ENCODE measurements at regions not wholly inside any gene's neighbourhood (a gene's known extent, or its start where the extent isn't known, plus 50 kb on each side); places are given as distances from the start of the nearest gene placed in this dataset.

DNA sequence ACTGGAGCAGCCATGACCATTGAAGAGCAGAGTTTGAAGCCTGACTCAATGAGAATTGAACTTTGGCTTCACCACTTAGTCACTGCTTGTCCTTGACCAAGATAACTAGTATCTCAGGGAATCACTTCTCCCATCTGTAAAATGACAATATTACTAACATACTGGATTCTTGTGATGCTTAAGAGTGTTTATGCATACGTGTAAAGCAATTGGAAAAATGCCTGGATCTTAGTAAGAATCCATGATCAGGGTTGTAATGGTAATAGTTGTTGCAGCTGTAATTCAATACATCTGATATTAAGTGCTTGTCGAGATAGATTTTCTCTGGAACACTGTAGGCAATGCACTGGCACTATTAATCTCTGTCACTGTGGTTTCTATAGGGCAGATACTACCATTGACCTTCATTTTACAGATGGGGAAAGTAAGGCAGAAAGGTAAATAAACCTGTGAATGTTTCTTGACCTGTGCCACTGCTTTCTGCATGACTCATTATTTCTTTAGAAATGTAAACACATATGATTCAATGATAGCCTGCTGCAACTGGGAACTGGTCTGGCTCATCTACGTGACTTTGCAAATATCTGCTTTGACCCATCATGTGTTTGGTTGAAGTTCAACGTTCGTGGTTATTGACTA lies 662.5 kb downstream of the PLA2G4A start:
- Histone ChIP-seq H3K27ac (ENCODE audit: low read depth in 2 of 2, low read length in 1 of 2) (no peak overlapping the region), H3K36me3 (ENCODE audit: control insufficient read depth in 2 of 2, insufficient read depth in 2 of 2, low read length in 1 of 2) (no peaks in the 10 kb centered on the region), H3K27me3 (ENCODE audit: control insufficient read depth in 1 of 2, insufficient read depth in 2 of 2, low read length in 2 of 2) (no peaks in the 10 kb centered on the region), H3K4me1 (ENCODE audit: control insufficient read depth in 2 of 2, insufficient read depth in 2 of 2, low read length in 1 of 2) (no peaks in the 10 kb centered on the region), H3K4me3 (ENCODE audit: low read depth in 1 of 2, low read length in 2 of 2) (no peak overlapping the region), H3K9me3 (ENCODE audit: control insufficient read depth in 2 of 2, insufficient read depth in 1 of 2, low read depth in 1 of 2, low read length in 1 of 2) (no peaks in the 10 kb centered on the region)
- 29 to 31% methylated on average over 5 of the region's 5 CpGs for WGBS, 2 donors

DNA sequence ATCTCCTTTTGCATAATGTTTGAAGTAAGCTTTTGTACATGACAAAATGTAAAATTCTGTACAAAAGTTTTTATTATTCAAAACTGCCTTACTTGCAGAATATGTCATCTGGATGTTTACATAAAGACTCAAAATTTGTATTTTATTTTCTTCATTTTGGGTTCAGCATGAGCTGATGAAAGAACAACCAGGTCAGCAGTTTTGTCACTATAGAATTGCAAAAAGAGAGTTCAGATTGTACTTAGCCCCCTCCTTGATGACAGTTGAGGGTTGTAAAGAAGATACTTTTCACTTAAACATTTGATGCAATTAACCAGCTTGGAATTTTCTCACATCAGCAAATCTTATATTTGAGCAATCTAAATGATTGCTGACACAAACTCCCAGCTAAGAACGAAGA lies 669.3 kb downstream of the PLA2G4A start:
- H3K4me3 ChIP-seq (ENCODE audit: low read depth in 1 of 2, low read length in 2 of 2) = no peak overlapping the region
- no peaks in the 10 kb centered on the region for H3K4me1 ChIP-seq (ENCODE audit: control insufficient read depth in 2 of 2, insufficient read depth in 2 of 2, low read length in 1 of 2)
- H3K36me3 ChIP-seq (ENCODE audit: control insufficient read depth in 2 of 2, insufficient read depth in 2 of 2, low read length in 1 of 2) = no peaks in the 10 kb centered on the region
- no peaks in the 10 kb centered on the region for H3K9me3 ChIP-seq (ENCODE audit: control insufficient read depth in 2 of 2, insufficient read depth in 1 of 2, low read depth in 1 of 2, low read length in 1 of 2)
- no peak overlapping the region for H3K27ac ChIP-seq (ENCODE audit: low read depth in 2 of 2, low read length in 1 of 2)
- no peaks in the 10 kb centered on the region for H3K27me3 ChIP-seq (ENCODE audit: control insufficient read depth in 1 of 2, insufficient read depth in 2 of 2, low read length in 2 of 2)
- WGBS, 2 donors = 51 to 53% methylated on average over 1 of the region's 1 CpG

DNA sequence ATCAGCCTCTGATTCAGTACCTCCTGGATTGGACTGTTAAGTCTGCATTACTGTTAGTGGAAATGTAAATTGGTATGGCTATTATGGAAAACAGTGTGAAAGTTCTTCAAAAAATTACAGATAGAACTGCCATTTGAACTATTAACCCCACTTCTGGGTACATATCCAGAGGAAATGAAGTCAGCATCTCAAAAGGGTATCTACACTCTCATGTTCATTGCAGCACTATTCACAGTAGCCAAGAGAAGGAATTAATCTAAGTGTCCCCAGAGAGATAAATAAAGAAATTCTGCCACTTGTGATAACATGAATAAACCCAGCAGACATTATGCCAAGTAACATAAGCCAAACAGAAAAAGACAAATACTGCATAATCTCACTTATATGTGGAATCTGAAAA lies 676.0 kb downstream of the PLA2G4A start:
- Histone ChIP-seq H3K9me3 (ENCODE audit: control insufficient read depth in 2 of 2, insufficient read depth in 1 of 2, low read depth in 1 of 2, low read length in 1 of 2) (no peaks in the 10 kb centered on the region), H3K4me1 (ENCODE audit: control insufficient read depth in 2 of 2, insufficient read depth in 2 of 2, low read length in 1 of 2) (no peaks in the 10 kb centered on the region), H3K27ac (ENCODE audit: low read depth in 2 of 2, low read length in 1 of 2) (no peak overlapping the region), H3K36me3 (ENCODE audit: control insufficient read depth in 2 of 2, insufficient read depth in 2 of 2, low read length in 1 of 2) (no peaks in the 10 kb centered on the region), H3K4me3 (ENCODE audit: low read depth in 1 of 2, low read length in 2 of 2) (no peak overlapping the region), H3K27me3 (ENCODE audit: control insufficient read depth in 1 of 2, insufficient read depth in 2 of 2, low read length in 2 of 2) (no peaks in the 10 kb centered on the region)

DNA sequence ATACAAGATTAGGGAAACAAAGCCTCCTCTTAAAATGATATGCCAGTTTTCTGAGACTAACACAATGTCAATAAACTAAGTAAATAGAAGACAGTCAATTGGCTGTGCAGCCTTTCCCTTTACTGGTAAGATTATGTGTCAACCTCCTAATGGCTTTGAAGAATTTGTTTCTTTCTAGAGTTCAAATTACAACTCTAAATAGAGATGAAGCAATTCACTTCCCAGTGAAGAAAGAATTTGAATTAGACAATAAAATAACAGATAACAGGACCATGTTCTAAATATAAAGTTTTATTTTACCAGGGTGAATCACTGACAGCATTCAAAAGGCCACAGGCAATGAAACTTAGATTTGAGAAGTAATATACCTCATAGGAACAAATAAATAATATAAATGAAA lies 680.3 kb downstream of the PLA2G4A start:
- Histone ChIP-seq H3K36me3 (ENCODE audit: control insufficient read depth in 2 of 2, insufficient read depth in 2 of 2, low read length in 1 of 2) (no peaks in the 10 kb centered on the region), H3K4me1 (ENCODE audit: control insufficient read depth in 2 of 2, insufficient read depth in 2 of 2, low read length in 1 of 2) (no peaks in the 10 kb centered on the region), H3K27me3 (ENCODE audit: control insufficient read depth in 1 of 2, insufficient read depth in 2 of 2, low read length in 2 of 2) (no peaks in the 10 kb centered on the region), H3K27ac (ENCODE audit: low read depth in 2 of 2, low read length in 1 of 2) (no peak overlapping the region), H3K9me3 (ENCODE audit: control insufficient read depth in 2 of 2, insufficient read depth in 1 of 2, low read depth in 1 of 2, low read length in 1 of 2) (no peaks in the 10 kb centered on the region), H3K4me3 (ENCODE audit: low read depth in 1 of 2, low read length in 2 of 2) (no peak overlapping the region)

DNA sequence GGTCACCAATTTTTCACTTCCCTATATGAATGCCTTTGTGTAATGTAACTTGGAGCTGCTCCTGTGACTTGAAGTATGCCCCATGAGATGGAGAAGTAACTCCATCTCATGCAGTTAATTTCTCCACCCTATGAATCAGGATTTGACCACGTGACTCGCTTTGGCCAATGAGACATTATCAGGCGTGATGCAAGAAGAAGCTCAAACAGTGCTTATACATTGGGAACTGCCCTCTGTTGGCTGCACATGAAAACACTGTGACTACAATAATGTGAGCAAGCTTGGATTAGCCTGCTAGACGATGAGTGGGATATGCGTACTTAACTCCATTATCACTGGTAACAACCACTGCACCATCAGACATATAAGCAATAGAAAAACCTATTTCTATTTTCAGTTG lies 684.4 kb downstream of the PLA2G4A start:
- H3K27me3 ChIP-seq (ENCODE audit: control insufficient read depth in 1 of 2, insufficient read depth in 2 of 2, low read length in 2 of 2) = no peaks in the 10 kb centered on the region

DNA sequence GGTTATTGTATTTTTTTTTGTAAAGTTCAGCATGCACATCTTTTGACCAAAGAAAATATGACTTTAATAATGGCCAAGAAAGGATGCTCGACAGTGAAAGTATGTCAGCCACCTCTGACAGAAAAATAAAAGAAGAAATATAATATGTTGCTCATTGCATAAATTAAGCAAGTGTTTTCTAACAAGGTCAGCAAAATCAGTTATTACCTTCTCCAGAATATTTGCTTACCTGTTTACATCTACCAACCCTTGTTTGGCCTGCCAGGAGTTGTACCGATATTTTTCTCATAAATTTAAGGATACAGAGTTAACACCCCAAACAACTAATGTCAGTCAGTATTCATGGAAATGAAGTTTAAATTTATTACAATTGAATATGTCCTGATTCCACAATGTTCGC lies 685.4 kb downstream of the PLA2G4A start:
- Histone ChIP-seq H3K4me3 (ENCODE audit: low read depth in 1 of 2, low read length in 2 of 2) (no peak overlapping the region), H3K9me3 (ENCODE audit: control insufficient read depth in 2 of 2, insufficient read depth in 1 of 2, low read depth in 1 of 2, low read length in 1 of 2) (no peaks in the 10 kb centered on the region), H3K4me1 (ENCODE audit: control insufficient read depth in 2 of 2, insufficient read depth in 2 of 2, low read length in 1 of 2) (no peaks in the 10 kb centered on the region), H3K36me3 (ENCODE audit: control insufficient read depth in 2 of 2, insufficient read depth in 2 of 2, low read length in 1 of 2) (no peaks in the 10 kb centered on the region), H3K27ac (ENCODE audit: low read depth in 2 of 2, low read length in 1 of 2) (no peak overlapping the region), H3K27me3 (ENCODE audit: control insufficient read depth in 1 of 2, insufficient read depth in 2 of 2, low read length in 2 of 2) (no peaks in the 10 kb centered on the region)
- 93 to 94% methylated on average over 3 of the region's 3 CpGs for WGBS, 2 donors

More for the DNA sequence above, 684.4 kb downstream of the PLA2G4A start:
- Histone ChIP-seq H3K4me1 (ENCODE audit: control insufficient read depth in 2 of 2, insufficient read depth in 2 of 2, low read length in 1 of 2) (no peaks in the 10 kb centered on the region), H3K9me3 (ENCODE audit: control insufficient read depth in 2 of 2, insufficient read depth in 1 of 2, low read depth in 1 of 2, low read length in 1 of 2) (no peaks in the 10 kb centered on the region), H3K36me3 (ENCODE audit: control insufficient read depth in 2 of 2, insufficient read depth in 2 of 2, low read length in 1 of 2) (no peaks in the 10 kb centered on the region), H3K4me3 (ENCODE audit: low read depth in 1 of 2, low read length in 2 of 2) (no peak overlapping the region), H3K27ac (ENCODE audit: low read depth in 2 of 2, low read length in 1 of 2) (no peak overlapping the region)
- 84 to 93% methylated on average over 5 of the region's 5 CpGs for WGBS, 2 donors

DNA sequence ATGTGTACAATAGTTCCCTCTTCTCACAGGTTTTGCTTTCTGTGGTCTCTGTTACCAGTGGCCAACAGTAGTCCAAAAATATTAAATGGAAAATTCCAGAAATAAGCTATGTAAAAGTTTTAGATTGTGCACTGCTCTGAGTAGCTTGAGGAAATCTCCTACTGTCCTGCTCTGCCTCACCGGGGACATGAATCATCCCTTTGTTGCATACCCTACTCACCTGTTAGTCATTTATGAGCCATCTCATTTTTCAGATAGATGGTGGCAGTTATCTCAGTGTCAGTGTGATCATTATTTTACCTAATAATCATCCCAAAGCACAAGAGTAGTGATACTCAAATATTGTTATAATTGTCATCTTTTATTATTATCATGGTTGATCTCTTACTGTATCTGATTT lies 688.1 kb downstream of the PLA2G4A start:
- Histone ChIP-seq H3K27ac (ENCODE audit: low read depth in 2 of 2, low read length in 1 of 2) (no peak overlapping the region), H3K4me1 (ENCODE audit: control insufficient read depth in 2 of 2, insufficient read depth in 2 of 2, low read length in 1 of 2) (no peaks in the 10 kb centered on the region), H3K9me3 (ENCODE audit: control insufficient read depth in 2 of 2, insufficient read depth in 1 of 2, low read depth in 1 of 2, low read length in 1 of 2) (no peaks in the 10 kb centered on the region), H3K36me3 (ENCODE audit: control insufficient read depth in 2 of 2, insufficient read depth in 2 of 2, low read length in 1 of 2) (no peaks in the 10 kb centered on the region), H3K4me3 (ENCODE audit: low read depth in 1 of 2, low read length in 2 of 2) (no peak overlapping the region), H3K27me3 (ENCODE audit: control insufficient read depth in 1 of 2, insufficient read depth in 2 of 2, low read length in 2 of 2) (no peaks in the 10 kb centered on the region)
- 58 to 60% methylated on average over 1 of the region's 1 CpG for WGBS, 2 donors

DNA sequence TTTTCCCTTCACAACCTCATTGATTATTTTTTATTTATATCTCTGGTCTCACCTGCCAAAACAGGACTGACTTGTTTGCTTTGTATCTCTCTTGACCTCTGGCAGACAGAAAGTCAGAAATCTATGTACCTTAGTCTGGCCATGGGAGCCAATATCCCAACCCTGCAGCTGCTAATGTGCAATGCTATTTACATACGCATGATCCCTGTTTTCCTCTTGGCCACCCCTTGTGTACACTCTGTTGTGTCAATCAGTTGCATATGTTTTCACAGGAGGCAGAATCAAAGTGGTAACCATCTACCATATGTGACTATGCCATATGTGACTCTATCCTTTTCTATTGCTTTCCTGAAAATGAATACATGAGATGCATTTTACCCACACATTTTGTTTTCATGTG lies 688.8 kb downstream of the PLA2G4A start:
- no peak overlapping the region for H3K4me3 ChIP-seq (ENCODE audit: low read depth in 1 of 2, low read length in 2 of 2)
- H3K27me3 ChIP-seq (ENCODE audit: control insufficient read depth in 1 of 2, insufficient read depth in 2 of 2, low read length in 2 of 2) = no peaks in the 10 kb centered on the region
- 74 to 91% methylated on average over 1 of the region's 1 CpG for WGBS, 2 donors
- H3K27ac ChIP-seq (ENCODE audit: low read depth in 2 of 2, low read length in 1 of 2) = no peak overlapping the region
- no peaks in the 10 kb centered on the region for H3K4me1 ChIP-seq (ENCODE audit: control insufficient read depth in 2 of 2, insufficient read depth in 2 of 2, low read length in 1 of 2)
- H3K9me3 ChIP-seq (ENCODE audit: control insufficient read depth in 2 of 2, insufficient read depth in 1 of 2, low read depth in 1 of 2, low read length in 1 of 2) = no peaks in the 10 kb centered on the region
- no peaks in the 10 kb centered on the region for H3K36me3 ChIP-seq (ENCODE audit: control insufficient read depth in 2 of 2, insufficient read depth in 2 of 2, low read length in 1 of 2)

DNA sequence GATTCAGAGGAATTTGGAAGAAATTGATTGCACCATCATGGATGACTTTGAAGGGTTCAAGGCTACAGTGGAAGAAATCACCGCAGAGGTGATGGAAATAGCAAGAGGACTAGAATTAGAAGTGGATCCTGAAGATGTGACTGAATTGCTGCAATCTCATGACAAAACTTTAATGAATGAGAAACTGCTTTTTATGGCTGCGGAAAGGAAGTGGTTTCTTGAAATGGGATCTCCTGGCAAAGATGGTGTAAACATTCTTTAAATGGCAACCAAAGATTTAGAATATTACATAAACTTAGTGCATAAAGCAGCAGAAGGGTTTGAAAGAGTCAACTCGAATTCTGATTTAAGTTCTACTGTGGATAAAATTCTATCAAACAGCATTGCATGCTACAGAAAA lies 698.6 kb downstream of the PLA2G4A start:
- Histone ChIP-seq H3K27ac (ENCODE audit: low read depth in 2 of 2, low read length in 1 of 2) (no peak overlapping the region), H3K36me3 (ENCODE audit: control insufficient read depth in 2 of 2, insufficient read depth in 2 of 2, low read length in 1 of 2) (no peaks in the 10 kb centered on the region), H3K4me1 (ENCODE audit: control insufficient read depth in 2 of 2, insufficient read depth in 2 of 2, low read length in 1 of 2) (no peaks in the 10 kb centered on the region), H3K4me3 (ENCODE audit: low read depth in 1 of 2, low read length in 2 of 2) (no peak overlapping the region), H3K27me3 (ENCODE audit: control insufficient read depth in 1 of 2, insufficient read depth in 2 of 2, low read length in 2 of 2) (no peaks in the 10 kb centered on the region), H3K9me3 (ENCODE audit: control insufficient read depth in 2 of 2, insufficient read depth in 1 of 2, low read depth in 1 of 2, low read length in 1 of 2) (no peaks in the 10 kb centered on the region)
- WGBS, 2 donors = 79 to 80% methylated on average over 3 of the region's 3 CpGs

DNA sequence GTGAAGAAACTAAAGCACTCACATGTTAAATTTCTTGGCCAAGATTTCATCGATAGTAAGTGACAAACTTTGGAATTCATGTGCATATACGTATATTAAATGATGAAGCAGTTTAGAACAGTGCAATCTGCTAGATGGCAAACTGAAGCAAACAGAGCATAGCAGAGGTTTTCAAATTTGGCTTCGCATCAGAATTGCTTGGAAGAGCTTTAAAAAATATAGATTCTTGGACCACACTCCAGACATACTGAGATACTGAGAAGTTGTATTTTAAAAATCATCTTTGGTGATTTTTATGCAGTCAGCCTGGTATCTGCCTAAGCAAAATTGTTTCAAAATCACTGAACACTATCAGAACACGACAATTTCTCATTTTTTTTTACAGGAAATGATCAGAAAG lies 709.2 kb downstream of the PLA2G4A start:
- 55 to 63% methylated on average over 4 of the region's 4 CpGs for WGBS, 2 donors
- H3K4me1 ChIP-seq (ENCODE audit: control insufficient read depth in 2 of 2, insufficient read depth in 2 of 2, low read length in 1 of 2) = no peaks in the 10 kb centered on the region
- no peak overlapping the region for H3K27ac ChIP-seq (ENCODE audit: low read depth in 2 of 2, low read length in 1 of 2)
- H3K27me3 ChIP-seq (ENCODE audit: control insufficient read depth in 1 of 2, insufficient read depth in 2 of 2, low read length in 2 of 2) = no peaks in the 10 kb centered on the region
- H3K4me3 ChIP-seq (ENCODE audit: low read depth in 1 of 2, low read length in 2 of 2) = no peak overlapping the region
- no peaks in the 10 kb centered on the region for H3K36me3 ChIP-seq (ENCODE audit: control insufficient read depth in 2 of 2, insufficient read depth in 2 of 2, low read length in 1 of 2)
- no peaks in the 10 kb centered on the region for H3K9me3 ChIP-seq (ENCODE audit: control insufficient read depth in 2 of 2, insufficient read depth in 1 of 2, low read depth in 1 of 2, low read length in 1 of 2)
